ENCODE measurements at regions not wholly inside any gene's neighbourhood (a gene's known extent, or its start where the extent isn't known, plus 50 kb on each side); places are given as distances from the start of the nearest gene placed in this dataset.

DNA sequence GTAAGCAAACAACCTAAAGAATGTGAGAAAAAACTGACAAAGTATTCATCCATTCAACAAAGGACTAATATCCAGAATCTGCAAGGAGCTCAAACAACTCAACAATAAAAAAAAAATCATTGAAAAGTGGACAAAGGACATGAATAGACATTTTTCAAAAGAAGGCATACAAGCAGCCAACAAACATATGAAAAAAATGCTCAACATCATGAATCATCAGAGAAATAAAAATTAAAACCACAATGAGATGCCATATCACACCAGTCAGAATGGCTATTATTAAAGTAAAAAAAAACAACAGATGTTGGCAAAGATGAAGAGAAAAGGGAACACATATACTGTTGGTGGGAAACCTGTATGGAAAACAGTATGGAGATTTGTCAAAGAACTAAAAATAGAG, 120.7 kb upstream of the ADGRL3 start:
- no peaks in the 10 kb centered on the region for H3K27me3 ChIP-seq (ENCODE audit: insufficient read depth)
- no peak for ATAC-seq
- no peak overlapping the region for H2AFZ ChIP-seq
- no peaks in the 10 kb centered on the region; the same call in 1 of the 2 replicates for H3K36me3 ChIP-seq (ENCODE audit: insufficient read depth)
- H3K4me1 Mint-ChIP-seq: no peaks in the 10 kb centered on the region
- H3F3A ChIP-seq (replicated peaks; ENCODE audit: low read depth): no peaks in the 10 kb centered on the region
- H3K9me3 Mint-ChIP-seq: no peaks in the 10 kb centered on the region; the same call in 2 of the 3 replicates
- H3K4me3 ChIP-seq: no peak overlapping the region
- H3K4me1 ChIP-seq (ENCODE audit: insufficient read depth): no peaks in the 10 kb centered on the region
- H3K4me3 Mint-ChIP-seq: no peak overlapping the region
- H3K27ac ChIP-seq (ENCODE audit: low read depth): no peak overlapping the region
- H4K20me1 ChIP-seq (replicated peaks; ENCODE audit: insufficient read depth): no peaks in the 10 kb centered on the region
- no peaks in the 10 kb centered on the region for H3K27me3 Mint-ChIP-seq (ENCODE audit: insufficient read depth, low read depth, poor library complexity)
- H3K9me2 ChIP-seq (ENCODE audit: insufficient read depth): no peaks in the 10 kb centered on the region
- DNase-seq (ENCODE audit: low spot score): no peak
- no peaks in the 10 kb centered on the region for H3K79me2 ChIP-seq (replicated peaks; ENCODE audit: insufficient read depth)
- no peak overlapping the region for H3K27ac Mint-ChIP-seq
- H3K36me3 Mint-ChIP-seq (ENCODE audit: low read depth): no peaks in the 10 kb centered on the region
- TF ChIP-seq POLR2AphosphoS5 (IDR thresholded peaks at IDR 0.05; ENCODE audit: low read depth): no peak
- no peak overlapping the region for H3K4me2 ChIP-seq

GRCh38 chr4:61079976-61080375, 120.2 kb upstream of the ADGRL3 start:
- ATAC-seq: no peak
- Mint-ChIP-seq H3K27ac (no peak overlapping the region), H3K4me3 (no peak overlapping the region), H3K4me1 (no peaks in the 10 kb centered on the region), H3K9me3 (no peaks in the 10 kb centered on the region; the same call in 2 of the 3 replicates), H3K36me3 (ENCODE audit: low read depth) (no peaks in the 10 kb centered on the region), H3K27me3 (ENCODE audit: insufficient read depth, low read depth, poor library complexity) (no peaks in the 10 kb centered on the region)
- DNase-seq (ENCODE audit: low spot score): no peak
- Histone ChIP-seq H4K20me1 (replicated peaks; ENCODE audit: insufficient read depth) (no peaks in the 10 kb centered on the region), H3K4me1 (ENCODE audit: insufficient read depth) (no peaks in the 10 kb centered on the region), H2AFZ (no peak overlapping the region), H3K36me3 (ENCODE audit: insufficient read depth) (no peaks in the 10 kb centered on the region; the same call in 1 of the 2 replicates), H3K79me2 (replicated peaks; ENCODE audit: insufficient read depth) (no peaks in the 10 kb centered on the region), H3K9me2 (ENCODE audit: insufficient read depth) (no peaks in the 10 kb centered on the region), H3F3A (replicated peaks; ENCODE audit: low read depth) (no peaks in the 10 kb centered on the region), H3K4me2 (no peak overlapping the region), H3K27ac (ENCODE audit: low read depth) (no peak overlapping the region), H3K4me3 (no peak overlapping the region), H3K27me3 (ENCODE audit: insufficient read depth) (no peaks in the 10 kb centered on the region)
- TF ChIP-seq CTCF (conservative IDR thresholded peaks at IDR 0.05; ENCODE audit: low read depth in 2 of 2) (no peak), ZNF331 (CRISPR knock-in tag; IDR thresholded peaks at IDR 0.05; ENCODE audit: low read depth) (no peak), POLR2AphosphoS5 (IDR thresholded peaks at IDR 0.05; ENCODE audit: low read depth) (no peak), EZH2phosphoT487 (IDR thresholded peaks at IDR 0.05; ENCODE audit: unreplicated experiment) (no peak), JUNB (IDR thresholded peaks at IDR 0.05; ENCODE audit: unreplicated experiment) (no peak), EZH2 (IDR thresholded peaks at IDR 0.05; ENCODE audit: low read depth, unreplicated experiment) (no peak), STAT1 (IDR thresholded peaks at IDR 0.05; ENCODE audit: unreplicated experiment) (no peak), CREB1 (CRISPR knock-in tag; IDR thresholded peaks at IDR 0.05; ENCODE audit: low read depth) (no peak), NANOG (IDR thresholded peaks at IDR 0.05; ENCODE audit: borderline replicate concordance) (no peak), ETS1 (IDR thresholded peaks at IDR 0.05) (no peak)
- TF ChIP-seq, protein P1, sequence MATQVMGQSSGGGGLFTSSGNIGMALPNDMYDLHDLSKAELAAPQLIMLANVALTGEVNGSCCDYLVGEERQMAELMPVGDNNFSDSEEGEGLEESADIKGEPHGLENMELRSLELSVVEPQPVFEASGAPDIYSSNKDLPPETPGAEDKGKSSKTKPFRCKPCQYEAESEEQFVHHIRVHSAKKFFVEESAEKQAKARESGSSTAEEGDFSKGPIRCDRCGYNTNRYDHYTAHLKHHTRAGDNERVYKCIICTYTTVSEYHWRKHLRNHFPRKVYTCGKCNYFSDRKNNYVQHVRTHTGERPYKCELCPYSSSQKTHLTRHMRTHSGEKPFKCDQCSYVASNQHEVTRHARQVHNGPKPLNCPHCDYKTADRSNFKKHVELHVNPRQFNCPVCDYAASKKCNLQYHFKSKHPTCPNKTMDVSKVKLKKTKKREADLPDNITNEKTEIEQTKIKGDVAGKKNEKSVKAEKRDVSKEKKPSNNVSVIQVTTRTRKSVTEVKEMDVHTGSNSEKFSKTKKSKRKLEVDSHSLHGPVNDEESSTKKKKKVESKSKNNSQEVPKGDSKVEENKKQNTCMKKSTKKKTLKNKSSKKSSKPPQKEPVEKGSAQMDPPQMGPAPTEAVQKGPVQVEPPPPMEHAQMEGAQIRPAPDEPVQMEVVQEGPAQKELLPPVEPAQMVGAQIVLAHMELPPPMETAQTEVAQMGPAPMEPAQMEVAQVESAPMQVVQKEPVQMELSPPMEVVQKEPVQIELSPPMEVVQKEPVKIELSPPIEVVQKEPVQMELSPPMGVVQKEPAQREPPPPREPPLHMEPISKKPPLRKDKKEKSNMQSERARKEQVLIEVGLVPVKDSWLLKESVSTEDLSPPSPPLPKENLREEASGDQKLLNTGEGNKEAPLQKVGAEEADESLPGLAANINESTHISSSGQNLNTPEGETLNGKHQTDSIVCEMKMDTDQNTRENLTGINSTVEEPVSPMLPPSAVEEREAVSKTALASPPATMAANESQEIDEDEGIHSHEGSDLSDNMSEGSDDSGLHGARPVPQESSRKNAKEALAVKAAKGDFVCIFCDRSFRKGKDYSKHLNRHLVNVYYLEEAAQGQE (IDR thresholded peaks at IDR 0.05; ENCODE audit: unreplicated experiment): no peak
